Glomerular endothelial cell (primary cell): ENCODE measurements at regions not wholly inside any gene's neighbourhood (a gene's known extent, or its start where the extent isn't known, plus 50 kb on each side); places are given as distances from the start of the nearest gene placed in this dataset.
A peak's percentile ranks its signal among the peaks of the same experiment; 100 is the strongest.

Experiments used
- DNase-seq: peaks from one replicate; pipeline ENCODE4 v3.0.0-alpha.2; 2011; ENCODE audit warnings: low read depth, low spot score; ENCODE audit errors: extremely low read depth

GRCh38 chr4:174122705-174123104 lies 160.8 kb downstream of the FBXO8 start:
- DNase-seq: no peak

GRCh38 chr4:174120446-174121295 lies 162.8 kb downstream of the FBXO8 start:
- peak; percentile 20 for DNase-seq

GRCh38 chr4:174119830-174120229 lies 163.6 kb downstream of the FBXO8 start:
- no peak for DNase-seq

- no peak for DNase-seq
These were observed 164.4 kb downstream of the FBXO8 start for GRCh38 chr4:174119051-174119450.

GRCh38 chr4:174118171-174118570 lies 165.3 kb downstream of the FBXO8 start:
- DNase-seq: no peak

- no peak for DNase-seq
These were observed 166.0 kb downstream of the FBXO8 start for GRCh38 chr4:174117445-174117844.

- no peak for DNase-seq
These were observed 167.4 kb downstream of the FBXO8 start for GRCh38 chr4:174116021-174116420.

- DNase-seq: no peak
These were observed 172.0 kb downstream of the FBXO8 start for GRCh38 chr4:174111422-174111821.

GRCh38 chr4:174110180-174110579 lies 173.3 kb downstream of the FBXO8 start:
- no peak for DNase-seq

GRCh38 chr4:174107746-174108354 lies 175.6 kb downstream of the FBXO8 start:
- DNase-seq: no peak

GRCh38 chr4:174105202-174105601 lies 178.3 kb downstream of the FBXO8 start:
- no peak for DNase-seq

GRCh38 chr4:174100910-174101309 lies 182.6 kb downstream of the FBXO8 start:
- DNase-seq: no peak

GRCh38 chr4:174099712-174100111 lies 183.8 kb downstream of the FBXO8 start:
- no peak for DNase-seq

GRCh38 chr4:174096999-174097398 lies 186.5 kb downstream of the FBXO8 start:
- DNase-seq: no peak

- no peak for DNase-seq
These were observed 187.0 kb downstream of the FBXO8 start for GRCh38 chr4:174096456-174096855.

GRCh38 chr4:174091130-174091529 lies 192.3 kb downstream of the FBXO8 start:
- no peak for DNase-seq

- no peak for DNase-seq
These were observed 193.8 kb downstream of the FBXO8 start for GRCh38 chr4:174089711-174090110.

GRCh38 chr4:174088795-174089194 lies 194.7 kb downstream of the FBXO8 start:
- DNase-seq: no peak

- no peak for DNase-seq
These were observed 196.4 kb downstream of the FBXO8 start for GRCh38 chr4:174086829-174087799.

- DNase-seq: no peak
These were observed 198.5 kb downstream of the FBXO8 start for GRCh38 chr4:174084981-174085380.

GRCh38 chr4:174084542-174084941 lies 198.9 kb downstream of the FBXO8 start:
- no peak for DNase-seq
